Heart left ventricle (tissue), 16 donors: ENCODE measurements at regions not wholly inside any gene's neighbourhood (a gene's known extent, or its start where the extent isn't known, plus 50 kb on each side); places are given as distances from the start of the nearest gene placed in this dataset.
A peak's percentile ranks its signal among the peaks of the same experiment; 100 is the strongest.

Experiments
- ATAC-seq, 4 donors: fragments of 200-7000 bp; cut with Tn5 transposase; one replicate each; pipeline ENCODE4 v1.9.1; 2020 to 2022; ENCODE audit warnings: moderate library complexity in 4 of 4, mild to moderate bottlenecking in 3 of 4, moderate number of reproducible peaks in 1 of 4
- DNase-seq, 5 donors: peaks; one replicate each; pipeline ENCODE4 v3.0.0-alpha.2; 2020
- H3K27ac ChIP-seq, 12 donors: fragments of 200-600 bp; sonication (generic) in 4 of 12; one replicate each; pipeline versions ENCODE4 v1.5.0 to v1.8.0; 2016 to 2022; ENCODE audit warnings: mild to moderate bottlenecking in 2 of 12
- H3K27me3 ChIP-seq, 9 donors: fragments of 200-600 bp; sonication (generic) in 2 of 9; one replicate each; pipeline versions ENCODE4 v1.5.1 to v1.8.0; 2016 to 2022; ENCODE audit warnings: mild to moderate bottlenecking in 3 of 9
- H3K36me3 ChIP-seq, 9 donors: fragments of 200-600 bp; sonication (generic) in 2 of 9; one replicate each; pipeline versions ENCODE4 v1.5.0 to v1.8.0; 2018 to 2022; ENCODE audit warnings: mild to moderate bottlenecking in 2 of 9
- H3K4me1 ChIP-seq, 12 donors: fragments of 200-600 bp; sonication (generic) in 4 of 12; one replicate each; pipeline versions ENCODE4 v1.5.0 to v1.8.0; 2016 to 2022; ENCODE audit warnings: mild to moderate bottlenecking in 3 of 12
- H3K4me3 ChIP-seq, 12 donors: fragments of 200-600 bp; sonication (generic) in 4 of 12; one replicate each; pipeline versions ENCODE4 v1.5.0 to v1.8.0; 2017 to 2022; ENCODE audit warnings: mild to moderate bottlenecking in 9 of 12, moderate library complexity in 4 of 12
- H3K9me3 ChIP-seq, 12 donors: fragments of 200-600 bp; sonication (generic) in 4 of 12; one replicate each; pipeline versions ENCODE4 v1.5.0 to v1.8.0; 2016 to 2022; ENCODE audit warnings: mild to moderate bottlenecking in 1 of 12
- POLR2A ChIP-seq, 2 donors: fragments of 450-650 bp; IDR thresholded peaks; one replicate each; pipeline ENCODE4 v1.6.1; 2017; ENCODE audit warnings: antibody characterized with exemption in 2 of 2, mild to moderate bottlenecking in 2 of 2, moderate library complexity in 2 of 2
- WGBS, 4 donors: extraction: QIAGEN DNeasy Blood & Tissue Kit in 2 of 4; methylation state at CpG; one replicate each; pipeline versions ENCODE4 v1.1.5 to v1.1.7; 2013 to 2018; 5-methylcytosine and 5-hydroxymethylcytosine counted together
- intact Hi-C, 10 donors: fragments of 100-400 bp; cut with DNase I; formaldehyde crosslinking; loops; one replicate each; pipeline versions ENCODE4 v1.11.1 to v1.14.2; 2022
- TF ChIP-seq, protein P1 (sequence below), 12 donors: fragments of 200-600 bp; sonication (generic) in 4 of 12; IDR thresholded peaks; one replicate each; pipeline versions ENCODE4 v1.5.0 to v1.8.0; 2018 to 2022; ENCODE audit warnings: antibody characterized with exemption in 12 of 12, mild to moderate bottlenecking in 5 of 12
- donor health status: ischemic (EF 13 %, LVEDD 7.1; RV severe dilation, severe dysfunction).
- donor health status: healthy with polysubstance abuse.
- donor health status: DM: no; HTN: yes; CAD: no.
- donor health status: DM: no; HTN: no; CAD: no.
- donor health status: ischemic (EF 25% LVEDD 6.9; RV normal size, moderate dysfunction).
- donor health status: ischemic (EF 25% LVEDD 5.7; RV mildly dilated, moderate dysfunction).
- donor health status: healthy.
- donor health status: DM: yes; HTN: yes; CAD: no.
- donor health status: ischemic (EF 35%, LVEDD 5.7; RV mildly dilated, moderate dysfunction).
- donor health status: nonischemic (EF 11% LVEDD 7.7; RV severe dilation, severe dysfunction).
- donor health status: DM: yes; HTN: yes; CAD: no.
- donor health status: PGD.
- donor health status: ischemic (EF 29% LVEDD 5.4; RV normal size, mild dysfunction).
- donor health status: nonischemic (EF 23%, LVEDD 6.1; RV moderate dilation, normal function).

DNA sequence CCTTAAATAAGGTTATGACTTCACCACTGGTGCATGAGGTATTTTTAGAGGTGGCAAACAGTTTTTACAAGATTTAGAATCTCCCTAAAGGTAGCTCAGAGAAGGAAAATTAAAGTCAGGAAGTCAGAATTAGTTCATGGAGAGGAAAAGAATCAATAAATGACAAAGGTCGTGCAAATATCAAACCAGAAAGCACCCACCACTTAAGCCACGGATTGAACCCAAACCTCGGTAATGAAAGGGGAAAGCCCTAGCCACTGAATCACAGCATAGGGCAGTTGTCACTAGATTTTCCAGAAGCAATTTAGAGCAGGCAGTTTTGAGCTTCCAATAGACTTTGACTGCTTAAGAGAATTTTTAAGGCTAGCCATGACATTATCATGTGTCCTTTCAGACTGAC, 1590.4 kb downstream of the SLITRK1 start:
- H3K27ac ChIP-seq = no peak overlapping the region
- intact Hi-C loops = no loop called here
- no peak overlapping the region for H3K4me3 ChIP-seq
- no peak for TF ChIP-seq POLR2A (IDR thresholded peaks at IDR 0.05)
- TF ChIP-seq, protein P1, sequence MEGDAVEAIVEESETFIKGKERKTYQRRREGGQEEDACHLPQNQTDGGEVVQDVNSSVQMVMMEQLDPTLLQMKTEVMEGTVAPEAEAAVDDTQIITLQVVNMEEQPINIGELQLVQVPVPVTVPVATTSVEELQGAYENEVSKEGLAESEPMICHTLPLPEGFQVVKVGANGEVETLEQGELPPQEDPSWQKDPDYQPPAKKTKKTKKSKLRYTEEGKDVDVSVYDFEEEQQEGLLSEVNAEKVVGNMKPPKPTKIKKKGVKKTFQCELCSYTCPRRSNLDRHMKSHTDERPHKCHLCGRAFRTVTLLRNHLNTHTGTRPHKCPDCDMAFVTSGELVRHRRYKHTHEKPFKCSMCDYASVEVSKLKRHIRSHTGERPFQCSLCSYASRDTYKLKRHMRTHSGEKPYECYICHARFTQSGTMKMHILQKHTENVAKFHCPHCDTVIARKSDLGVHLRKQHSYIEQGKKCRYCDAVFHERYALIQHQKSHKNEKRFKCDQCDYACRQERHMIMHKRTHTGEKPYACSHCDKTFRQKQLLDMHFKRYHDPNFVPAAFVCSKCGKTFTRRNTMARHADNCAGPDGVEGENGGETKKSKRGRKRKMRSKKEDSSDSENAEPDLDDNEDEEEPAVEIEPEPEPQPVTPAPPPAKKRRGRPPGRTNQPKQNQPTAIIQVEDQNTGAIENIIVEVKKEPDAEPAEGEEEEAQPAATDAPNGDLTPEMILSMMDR (IDR thresholded peaks at IDR 0.05) = no peak
- no peaks in the 10 kb centered on the region for H3K36me3 ChIP-seq
- H3K4me1 ChIP-seq = no peaks in the 10 kb centered on the region
- no peak for ATAC-seq
- H3K27me3 ChIP-seq = no peaks in the 10 kb centered on the region
- H3K9me3 ChIP-seq = peaks cover 0 to 5% (median 0%) of the 10 kb centered on the region in 12 donors
- WGBS, 4 donors = 80 to 86% (median 82%) methylated on average over 3 of the region's 3 CpGs
- DNase-seq = no peak

DNA sequence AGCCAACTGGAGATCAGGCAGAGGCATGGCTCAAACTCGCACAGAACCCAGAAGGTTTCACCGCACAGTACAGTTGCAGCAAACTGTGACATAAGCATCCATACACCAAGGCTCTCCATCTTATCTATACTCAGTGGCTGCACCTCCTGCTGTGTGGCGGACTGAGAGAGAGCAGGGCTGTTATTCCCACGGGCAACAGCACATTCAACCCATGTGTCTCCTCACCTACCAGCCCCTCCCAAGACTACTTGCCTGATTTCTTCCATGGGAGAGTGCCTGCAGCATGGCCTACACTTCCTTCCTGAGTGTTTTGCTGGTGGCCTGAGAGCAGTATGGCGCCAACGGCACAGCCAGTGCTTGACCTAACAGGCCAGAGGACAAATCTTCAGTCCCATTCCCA, 1606.6 kb downstream of the SLITRK1 start:
- intact Hi-C loops = no loop called here
- Histone ChIP-seq H3K9me3 (peaks cover 0 to 8% (median 0%) of the 10 kb centered on the region in 12 donors), H3K4me3 (no peak overlapping the region), H3K4me1 (no peaks in the 10 kb centered on the region), H3K27ac (no peak overlapping the region), H3K36me3 (no peaks in the 10 kb centered on the region), H3K27me3 (no peaks in the 10 kb centered on the region)
- TF ChIP-seq POLR2A (IDR thresholded peaks at IDR 0.05) = no peak
- TF ChIP-seq, protein P1 (IDR thresholded peaks at IDR 0.05) = no peak
- ATAC-seq (peak in 1 of 4 donors; percentile 11), DNase-seq (no peak)
- 79 to 85% (median 82%) methylated on average over 6 of the region's 6 CpGs for WGBS, 4 donors

DNA sequence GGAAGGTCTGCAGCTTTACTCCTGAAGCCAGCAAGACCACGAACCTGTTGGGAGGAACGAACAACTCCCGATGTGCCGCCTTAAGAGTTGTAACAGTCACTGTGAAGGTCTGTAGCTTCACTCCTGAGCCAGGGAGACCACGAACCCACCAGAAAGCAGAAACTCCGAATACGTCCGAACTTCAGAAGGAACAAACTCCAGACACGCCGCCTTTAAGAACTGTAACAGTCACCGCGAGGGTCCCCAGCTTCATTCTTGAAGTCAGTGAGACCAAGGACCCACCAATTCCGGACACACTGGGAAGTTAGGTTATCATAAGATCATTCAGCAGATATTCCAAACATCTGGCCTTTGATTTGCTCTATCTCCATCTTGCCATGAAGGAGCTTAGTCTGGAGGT, 1623.0 kb downstream of the SLITRK1 start:
- no peak overlapping the region for H3K27ac ChIP-seq
- no peak for TF ChIP-seq POLR2A (IDR thresholded peaks at IDR 0.05)
- TF ChIP-seq, protein P1 (IDR thresholded peaks at IDR 0.05) = no peak
- H3K4me1 ChIP-seq = no peaks in the 10 kb centered on the region
- peaks cover 0 to 11% (median 0%) of the 10 kb centered on the region in 12 donors for H3K9me3 ChIP-seq
- H3K27me3 ChIP-seq = no peaks in the 10 kb centered on the region
- ATAC-seq (no peak), DNase-seq (no peak)
- H3K36me3 ChIP-seq = no peaks in the 10 kb centered on the region
- intact Hi-C loops = no loop called here
- no peak overlapping the region for H3K4me3 ChIP-seq
- WGBS, 4 donors = 87 to 93% (median 92%) methylated on average over 13 of the region's 13 CpGs

DNA sequence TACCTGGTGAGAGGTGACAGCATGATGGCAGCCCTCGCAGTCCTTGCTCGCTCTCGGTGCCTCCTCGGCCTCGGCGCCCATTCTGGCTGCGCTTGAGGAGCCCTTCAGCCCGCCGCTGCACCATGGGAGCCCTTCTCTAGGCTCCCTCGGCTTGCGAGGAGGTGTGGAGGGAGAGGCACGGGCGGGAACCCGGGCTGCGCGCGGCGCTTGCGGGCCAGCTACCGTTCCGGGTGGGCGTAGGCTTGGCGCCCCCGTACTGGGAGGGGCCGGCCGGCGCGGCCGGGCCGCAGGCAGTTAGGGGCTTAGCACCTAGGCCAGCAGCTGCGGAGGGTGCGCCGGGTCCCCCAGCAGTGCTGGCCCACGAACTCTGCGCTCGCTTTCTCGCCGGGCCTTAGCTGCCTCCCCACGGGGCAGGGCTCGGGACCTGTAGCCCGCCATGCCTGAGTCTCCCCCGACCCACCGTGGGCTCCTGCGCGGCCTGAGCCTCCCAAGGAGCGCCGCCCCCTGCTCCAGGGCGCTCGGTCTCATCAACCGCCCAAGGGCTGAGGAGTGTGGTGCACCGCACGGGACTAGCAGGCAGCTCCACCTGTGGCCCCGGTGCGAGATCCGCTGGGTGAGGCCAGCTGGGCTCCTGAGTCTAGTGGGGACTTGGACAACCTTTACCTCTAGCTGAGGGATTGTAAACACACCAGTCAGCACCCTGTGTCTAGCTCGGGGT, 1624.3 kb downstream of the SLITRK1 start:
- ATAC-seq (no peak), DNase-seq (no peak)
- no peaks in the 10 kb centered on the region for H3K36me3 ChIP-seq
- intact Hi-C loops = no loop called here
- H3K27ac ChIP-seq = no peak overlapping the region
- H3K9me3 ChIP-seq = peaks cover 0 to 11% (median 0%) of the 10 kb centered on the region in 12 donors
- no peak overlapping the region for H3K4me3 ChIP-seq
- no peaks in the 10 kb centered on the region for H3K4me1 ChIP-seq
- H3K27me3 ChIP-seq = no peaks in the 10 kb centered on the region
- 93 to 96% (median 95%) methylated on average over 12 to 56 of the region's 56 CpGs for WGBS, 4 donors
- TF ChIP-seq, protein P1 (IDR thresholded peaks at IDR 0.05) = no peak
- TF ChIP-seq POLR2A (IDR thresholded peaks at IDR 0.05) = no peak
